Right lobe of liver (tissue), 6 donors: ENCODE measurements at regions not wholly inside any gene's neighbourhood (a gene's known extent, or its start where the extent isn't known, plus 50 kb on each side); places are given as distances from the start of the nearest gene placed in this dataset.

Experiments
- ATAC-seq, 4 donors: fragments of 200-7000 bp; cut with Tn5 transposase; one replicate each; pipeline ENCODE4 v1.9.1; 2020; ENCODE audit warnings: mild to moderate bottlenecking in 4 of 4, moderate library complexity in 4 of 4
- DNase-seq, 3 donors: peaks; one replicate each; pipeline ENCODE4 v3.0.0-alpha.2; 2020
- H3K27ac ChIP-seq, 3 donors: fragments of 200-600 bp; one replicate each; pipeline ENCODE4 v1.8.0; 2022
- H3K27me3 ChIP-seq, 2 donors: fragments of 200-600 bp; one replicate each; pipeline ENCODE4 v1.8.0; 2022
- H3K36me3 ChIP-seq, 4 donors: fragments of 200-600 bp; sonication (generic) in 1 of 4; one replicate each; pipeline versions ENCODE4 v1.5.1 to v1.8.0; 2017 to 2022; ENCODE audit warnings: control low read depth in 1 of 4
- H3K4me1 ChIP-seq, 4 donors: fragments of 200-600 bp; sonication (generic) in 1 of 4; one replicate each; pipeline versions ENCODE4 v1.5.1 to v1.8.0; 2017 to 2022; ENCODE audit warnings: control low read depth in 1 of 4
- H3K4me3 ChIP-seq, 3 donors: fragments of 200-600 bp; one replicate each; pipeline ENCODE4 v1.8.0; 2022
- H3K9me3 ChIP-seq, 4 donors: fragments of 200-600 bp; sonication (generic) in 1 of 4; one replicate each; pipeline versions ENCODE4 v1.5.1 to v1.8.0; 2017 to 2022; ENCODE audit warnings: control low read depth in 1 of 4
- CTCF ChIP-seq, 4 donors: fragments of 200-600 bp in 3 of 4; fragments of 450-650 bp in 1 of 4; IDR thresholded peaks; one replicate each; pipeline versions ENCODE4 v1.5.1 to v1.8.0; 2016 to 2022; ENCODE audit warnings: antibody characterized with exemption in 4 of 4, mild to moderate bottlenecking in 2 of 4
- POLR2A ChIP-seq: fragments of 450-650 bp; IDR thresholded peaks from one replicate; pipeline ENCODE4 v1.6.1; 2017; ENCODE audit warnings: antibody characterized with exemption, mild to moderate bottlenecking
- WGBS: methylation state at CpG from one replicate; pipeline ENCODE4 v1.1.6; 2018; ENCODE audit warnings: low coverage, low lambda C conversion rate; ENCODE audit not compliant: insufficient coverage; ENCODE audit errors: missing lambda C conversion rate; 5-methylcytosine and 5-hydroxymethylcytosine counted together
- intact Hi-C, 2 donors: fragments of 100-400 bp; cut with DNase I; formaldehyde crosslinking; loops; one replicate each; pipeline versions ENCODE4 v1.11.2 to v1.14.1; 2022
- donor health status: DM: no; HTN: yes; CAD: no.
- donor health status: DM: no; HTN: no; CAD: no.
- donor health status: DM: no; HTN: no; CAD: no.
- donor health status: DM: no; HTN: yes; CAD: no.
- donor health status: DM: no; HTN: yes; CAD: no.

GRCh38 chr13:74040200-74040599, 94.0 kb downstream of the KLF12 start:
- H3K9me3 ChIP-seq, result no peaks in the 10 kb centered on the region
- no peak overlapping the region for H3K27ac ChIP-seq
- intact Hi-C loops, result no loop called here
- DNase-seq, result peak in 1 of 3 donors; percentile 21
- no peaks in the 10 kb centered on the region for H3K36me3 ChIP-seq
- H3K27me3 ChIP-seq, result no peaks in the 10 kb centered on the region
- WGBS, result 54% methylated on average over 4 of the region's 4 CpGs
- no peak overlapping the region for H3K4me3 ChIP-seq
- H3K4me1 ChIP-seq, result no peaks in the 10 kb centered on the region
- peak; percentile 64 to 82 (median 73) for ATAC-seq
- no peak for TF ChIP-seq POLR2A
- peak; percentile 27 to 48 (median 30) for TF ChIP-seq CTCF (IDR thresholded peaks at IDR 0.05)

- H3K4me3 ChIP-seq, result no peak overlapping the region
- no peaks in the 10 kb centered on the region for H3K9me3 ChIP-seq
- ATAC-seq, result no peak
- no peak overlapping the region for H3K27ac ChIP-seq
- no peaks in the 10 kb centered on the region for H3K4me1 ChIP-seq
- no peak for DNase-seq
- 94% methylated on average over 3 of the region's 3 CpGs for WGBS
- intact Hi-C loops, result no loop called here
- H3K27me3 ChIP-seq, result no peaks in the 10 kb centered on the region
- TF ChIP-seq POLR2A (no peak), CTCF (IDR thresholded peaks at IDR 0.05) (no peak)
- H3K36me3 ChIP-seq, result no peaks in the 10 kb centered on the region
These were observed 94.5 kb downstream of the KLF12 start for GRCh38 chr13:74039667-74040066.

GRCh38 chr13:74039154-74039553, 95.0 kb downstream of the KLF12 start:
- H3K9me3 ChIP-seq, result no peaks in the 10 kb centered on the region
- H3K4me1 ChIP-seq, result no peaks in the 10 kb centered on the region
- WGBS, result 92% methylated on average over 2 of the region's 2 CpGs
- H3K27me3 ChIP-seq, result no peaks in the 10 kb centered on the region
- TF ChIP-seq CTCF (IDR thresholded peaks at IDR 0.05) (no peak), POLR2A (no peak)
- ATAC-seq (no peak), DNase-seq (no peak)
- no peak overlapping the region for H3K4me3 ChIP-seq
- intact Hi-C loops, result no loop called here
- H3K27ac ChIP-seq, result no peak overlapping the region
- no peaks in the 10 kb centered on the region for H3K36me3 ChIP-seq

GRCh38 chr13:74037762-74038161, 96.4 kb downstream of the KLF12 start:
- Histone ChIP-seq H3K9me3 (no peaks in the 10 kb centered on the region), H3K4me1 (no peaks in the 10 kb centered on the region), H3K36me3 (no peaks in the 10 kb centered on the region), H3K4me3 (no peak overlapping the region), H3K27me3 (no peaks in the 10 kb centered on the region), H3K27ac (no peak overlapping the region)
- DNase-seq (no peak), ATAC-seq (no peak)
- intact Hi-C loops, result no loop called here
- TF ChIP-seq CTCF (IDR thresholded peaks at IDR 0.05), result no peak
- TF ChIP-seq POLR2A, result no peak

- no peaks in the 10 kb centered on the region for H3K9me3 ChIP-seq
- DNase-seq (no peak), ATAC-seq (no peak)
- no peaks in the 10 kb centered on the region for H3K4me1 ChIP-seq
- intact Hi-C loops, result no loop called here
- TF ChIP-seq CTCF (IDR thresholded peaks at IDR 0.05) (no peak), POLR2A (no peak)
- H3K36me3 ChIP-seq, result no peaks in the 10 kb centered on the region
- no peaks in the 10 kb centered on the region for H3K27me3 ChIP-seq
- no peak overlapping the region for H3K4me3 ChIP-seq
- no peak overlapping the region for H3K27ac ChIP-seq
- WGBS, result 92% methylated on average over 2 of the region's 2 CpGs
These were observed 97.8 kb downstream of the KLF12 start for GRCh38 chr13:74036373-74036772.
